Hematopoietic multipotent progenitor cell treated with erythropoietin and hydrocortisone succinate and interleukin-3 and kit ligand, for 4 days (in vitro differentiated cells): ENCODE measurements at regions not wholly inside any gene's neighbourhood (a gene's known extent, or its start where the extent isn't known, plus 50 kb on each side); places are given as distances from the start of the nearest gene placed in this dataset.
"Not testable (repeated sequence)": the region's sequence is repeated elsewhere in the genome, so short reads cannot be mapped to it uniquely, and the experiment has no call there.

Experiments
- DNase-seq: peaks from one replicate; pipeline ENCODE4 v3.0.0-alpha.2; 2015

- not testable (repeated sequence) for DNase-seq
Observed at GRCh38 chr10:20652424-20652823, 244.7 kb downstream of the NEBL start.

- DNase-seq: no peak
Observed at GRCh38 chr10:20648263-20648874, 248.7 kb downstream of the NEBL start.

DNA sequence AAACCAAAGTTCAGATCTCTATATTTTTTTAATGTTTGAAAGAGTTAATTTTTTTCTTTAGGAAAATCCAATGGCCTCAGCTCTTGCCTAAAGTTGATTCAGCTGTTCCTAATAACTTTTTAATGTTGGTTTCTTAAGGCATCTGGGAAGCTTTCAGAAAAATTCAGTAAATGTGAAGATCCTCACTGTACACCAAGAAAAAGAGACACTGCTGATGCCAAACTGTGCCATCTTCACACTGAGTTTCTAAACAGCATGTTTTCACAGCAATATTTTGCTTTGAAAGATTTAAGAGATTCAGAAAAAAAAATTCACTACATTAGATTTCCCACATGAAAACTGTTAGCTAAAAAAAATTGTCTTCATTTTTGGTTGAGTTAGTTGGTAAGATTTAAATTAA lies 249.4 kb downstream of the NEBL start:
- DNase-seq: no peak

DNA sequence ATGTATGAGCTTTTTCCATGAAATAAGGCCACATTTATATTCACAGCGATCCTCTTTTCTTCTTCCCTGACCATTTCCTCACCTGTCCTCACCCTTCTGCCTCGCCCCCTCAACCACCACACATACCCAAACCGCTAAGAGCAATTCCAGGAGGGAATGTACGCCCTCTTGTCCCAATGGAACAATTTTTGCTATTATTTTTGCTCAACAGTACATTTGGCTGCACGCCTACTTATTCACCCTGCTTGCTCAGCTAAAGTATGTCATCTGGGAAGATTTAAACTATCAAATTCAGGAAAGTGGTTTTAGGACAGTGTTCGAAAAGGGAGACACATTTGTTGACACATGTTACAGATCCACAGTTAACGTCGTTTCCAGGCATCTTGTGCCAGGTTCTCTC lies 252.7 kb downstream of the NEBL start:
- DNase-seq: no peak

- DNase-seq: no peak
Observed at GRCh38 chr10:20641605-20642004, 255.5 kb downstream of the NEBL start.

- no peak for DNase-seq
Observed at GRCh38 chr10:20635570-20635969, 261.5 kb downstream of the NEBL start.

DNA sequence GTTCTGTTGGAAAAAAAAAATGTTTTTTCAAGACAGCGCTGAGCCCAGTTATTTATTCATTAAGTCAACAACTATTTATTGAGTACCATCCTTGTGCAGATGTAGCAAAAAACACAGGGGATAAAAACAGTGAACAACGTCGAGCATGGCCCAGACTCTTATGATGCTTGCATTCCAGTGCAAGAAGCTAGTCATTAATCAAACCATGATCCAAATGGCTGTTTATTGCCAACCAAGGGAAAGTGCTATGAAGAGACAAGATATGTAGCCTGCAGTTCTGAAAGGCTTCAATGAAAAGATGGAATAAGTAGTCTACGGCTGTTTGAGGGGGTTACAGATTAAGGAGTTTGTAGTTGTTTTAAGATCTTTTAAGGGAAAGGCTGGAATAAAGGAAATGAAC lies 262.3 kb downstream of the NEBL start:
- DNase-seq: no peak

GRCh38 chr10:20633714-20634113 lies 263.4 kb downstream of the NEBL start:
- no peak for DNase-seq

- no peak for DNase-seq
Observed at GRCh38 chr10:20632696-20633095, 264.4 kb downstream of the NEBL start.

GRCh38 chr10:20631229-20631628 lies 265.9 kb downstream of the NEBL start:
- DNase-seq: no peak

DNA sequence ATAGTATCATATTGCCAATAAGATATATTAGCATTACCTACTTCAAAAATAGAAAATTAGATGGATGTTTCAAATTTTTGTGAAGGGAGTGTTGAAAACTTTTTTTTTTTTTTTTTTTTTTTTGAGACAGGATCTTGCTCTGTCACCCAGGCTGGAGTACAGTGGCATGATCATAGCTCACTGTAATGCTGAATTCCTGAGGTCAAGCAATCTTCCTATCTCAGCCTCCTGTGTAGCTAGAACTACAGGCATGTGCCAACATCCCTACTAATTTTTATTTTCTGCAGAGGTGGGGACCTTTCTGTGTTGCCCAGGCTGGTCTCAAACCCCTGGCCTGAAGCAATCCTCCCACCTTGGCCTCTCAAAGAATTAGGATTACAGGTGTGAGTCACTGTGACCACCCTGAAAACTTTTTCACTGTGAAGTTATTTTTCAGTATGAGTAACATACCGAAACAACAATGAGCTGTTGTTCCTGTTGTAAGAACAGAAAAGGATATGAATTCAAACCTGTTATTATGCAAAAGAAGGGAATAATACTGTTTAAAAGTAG lies 266.9 kb downstream of the NEBL start:
- no peak for DNase-seq

DNA sequence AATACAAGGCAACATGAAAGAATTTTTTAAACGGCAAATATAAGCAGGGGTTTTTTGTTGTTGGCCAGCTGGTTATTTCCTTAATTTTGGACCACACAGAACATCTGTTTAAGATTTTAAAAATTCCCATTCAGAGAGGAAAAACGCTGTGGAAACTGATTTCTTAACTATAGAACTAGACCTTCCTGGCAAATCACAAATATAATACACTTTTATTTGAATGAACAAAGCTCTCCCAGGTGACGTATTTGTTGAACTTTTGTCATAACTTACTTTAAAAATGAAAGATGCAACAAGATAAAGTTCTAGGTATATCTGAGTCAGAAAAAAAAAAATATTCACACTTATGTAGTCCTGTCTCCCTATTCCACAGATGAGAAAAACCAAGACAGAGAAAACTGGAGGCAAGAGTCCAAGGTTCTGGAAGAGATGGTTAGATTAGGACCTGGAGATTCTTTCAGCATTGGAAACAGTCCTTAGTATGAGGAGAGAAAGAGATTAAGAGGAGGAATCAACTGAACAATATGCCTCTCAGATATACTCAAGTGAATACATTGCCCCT lies 269.1 kb downstream of the NEBL start:
- no peak for DNase-seq

- no peak for DNase-seq
Observed at GRCh38 chr10:20627087-20627486, 270.0 kb downstream of the NEBL start.

GRCh38 chr10:20625868-20626267 lies 271.2 kb downstream of the NEBL start:
- DNase-seq: no peak

- no peak for DNase-seq
Observed at GRCh38 chr10:20624642-20625041, 272.5 kb downstream of the NEBL start.

DNA sequence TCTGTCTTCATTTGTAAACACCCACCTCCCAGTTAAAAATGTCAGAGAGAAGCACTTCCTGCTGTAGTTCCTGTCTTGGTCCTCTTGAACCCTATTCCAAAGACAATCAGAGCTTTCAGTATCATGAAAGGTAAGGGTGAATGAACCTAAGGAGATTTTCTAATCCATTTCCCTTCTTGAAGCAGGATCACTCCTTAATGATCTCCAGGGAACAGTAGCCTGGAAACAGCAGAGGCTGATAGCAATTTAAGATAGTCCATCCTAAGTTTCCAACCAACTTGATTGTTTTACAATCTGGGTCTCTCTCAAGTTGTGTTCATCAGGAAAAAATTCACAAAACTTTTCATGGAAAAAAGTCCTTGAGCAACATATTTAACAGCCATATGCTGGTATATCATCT lies 273.6 kb downstream of the NEBL start:
- no peak for DNase-seq

DNA sequence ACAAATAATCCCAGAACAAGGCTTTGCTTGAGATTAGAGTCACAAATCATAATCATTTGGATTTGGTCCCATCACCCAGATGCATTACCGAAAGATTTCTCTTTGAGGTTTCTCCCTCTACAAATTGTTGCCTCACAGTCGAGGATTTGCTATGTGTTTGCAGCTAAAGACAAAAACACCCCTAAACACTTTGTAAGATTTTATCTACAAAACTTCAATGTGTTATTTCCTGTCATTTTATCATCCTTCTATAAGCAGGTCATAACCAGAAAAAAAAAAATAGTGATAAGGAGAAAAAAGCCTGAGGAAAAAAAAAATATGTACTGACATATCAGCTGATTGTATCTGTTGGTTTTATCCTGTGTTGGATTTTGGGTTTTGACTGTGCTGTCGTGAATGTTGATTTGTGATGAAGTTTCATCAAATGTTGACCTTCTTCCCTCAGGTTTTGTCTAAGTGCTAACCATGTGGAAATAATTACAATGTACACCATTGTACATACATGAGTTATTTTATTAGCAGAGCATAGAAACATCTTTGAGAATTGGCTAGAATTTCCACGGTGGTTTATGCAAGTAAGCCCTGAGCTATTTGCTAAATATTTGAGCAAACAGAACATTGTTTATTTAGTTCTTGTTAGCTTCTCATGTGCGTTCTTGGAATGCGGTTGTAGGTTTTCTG lies 274.4 kb downstream of the NEBL start:
- DNase-seq: peak; percentile 49

DNA sequence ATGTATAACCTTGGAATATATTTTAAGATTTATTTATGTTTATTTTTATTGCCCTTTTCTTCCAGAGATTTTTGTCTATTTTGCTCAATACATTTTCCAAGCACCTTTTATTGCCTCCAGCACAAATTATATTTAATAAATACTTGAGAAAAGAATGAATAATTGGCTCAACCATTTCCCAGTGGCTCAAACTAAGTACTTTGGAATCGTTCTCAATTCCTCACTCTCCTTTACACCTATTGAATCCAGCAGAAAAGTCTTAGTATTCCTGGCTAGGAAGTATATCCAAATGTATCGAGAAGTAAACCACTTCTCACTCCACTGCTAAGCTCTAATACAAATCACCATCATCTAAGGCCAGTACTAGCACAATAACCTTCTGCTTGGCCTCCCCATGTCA lies 276.1 kb downstream of the NEBL start:
- no peak for DNase-seq

- no peak for DNase-seq
Observed at GRCh38 chr10:20618011-20618547, 279.0 kb downstream of the NEBL start.

- peak; percentile 89 for DNase-seq
Observed at GRCh38 chr10:20616918-20617810, 279.9 kb downstream of the NEBL start.

DNA sequence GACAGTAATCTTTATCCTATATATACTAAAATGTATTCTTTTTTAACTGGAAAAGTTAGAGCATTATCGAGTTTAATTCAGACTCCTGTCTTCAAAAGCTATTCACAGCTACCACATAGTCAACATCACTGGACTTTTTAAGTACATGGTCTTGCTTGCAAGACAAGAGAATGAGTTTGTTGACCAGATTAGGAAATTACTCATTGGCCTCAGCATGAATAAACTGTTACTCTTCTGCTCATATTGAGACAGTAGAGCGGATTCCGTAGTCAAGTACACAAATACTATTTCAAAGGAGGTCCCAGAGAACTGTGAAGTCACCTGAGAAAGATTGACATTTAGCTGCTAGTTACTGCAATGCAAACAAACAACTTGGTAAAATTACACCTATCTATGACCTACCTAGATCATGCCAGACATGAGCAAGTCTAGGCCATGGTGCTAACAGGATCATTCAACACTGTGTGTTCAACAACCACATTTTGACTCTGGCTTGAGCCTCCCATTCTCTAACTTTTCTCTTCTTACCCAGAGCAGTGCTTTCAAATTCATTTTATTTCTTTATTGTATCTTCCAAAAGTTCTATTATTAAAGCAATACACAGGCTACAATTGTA lies 280.9 kb downstream of the NEBL start:
- no peak for DNase-seq

DNA sequence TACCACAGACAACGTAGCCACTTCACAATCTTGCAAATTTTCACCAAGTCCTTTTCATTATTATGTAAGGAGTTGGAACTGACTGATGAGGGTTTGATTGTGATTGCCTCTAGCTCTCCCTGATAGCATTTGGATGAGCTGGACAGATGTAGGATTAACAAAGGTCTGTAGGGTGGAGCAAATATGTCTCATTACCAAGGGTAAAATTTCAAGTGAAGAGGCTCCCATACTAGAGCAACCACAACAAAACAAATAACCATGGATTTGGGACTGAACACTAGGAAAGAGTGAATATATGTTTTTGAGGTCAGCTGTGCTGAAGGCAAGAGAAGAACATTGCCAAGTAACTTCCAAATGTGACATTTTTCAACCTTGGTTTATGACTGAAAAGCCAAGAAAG lies 281.7 kb downstream of the NEBL start:
- DNase-seq: no peak

DNA sequence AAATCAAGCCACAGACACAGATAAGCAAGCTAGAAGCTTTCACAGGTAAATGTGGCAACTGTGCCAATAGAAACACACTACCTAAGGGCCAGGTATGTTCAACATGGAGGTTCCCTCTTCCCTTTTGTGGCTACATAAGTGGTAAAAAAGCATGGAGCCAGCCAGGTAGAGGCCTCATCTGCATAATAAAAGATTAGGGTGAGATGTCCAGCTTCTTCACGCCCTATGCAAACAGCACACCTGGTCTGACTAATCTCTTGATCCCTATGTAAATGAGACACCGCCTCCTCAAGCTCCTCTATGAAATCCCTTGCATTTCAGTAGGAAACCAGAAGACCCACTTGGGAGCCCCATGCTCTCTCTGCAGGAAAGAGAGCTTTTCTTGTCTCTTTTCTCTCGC lies 282.2 kb downstream of the NEBL start:
- DNase-seq: no peak
